ENCODE measurements at regions not wholly inside any gene's neighbourhood (a gene's known extent, or its start where the extent isn't known, plus 50 kb on each side); places are given as distances from the start of the nearest gene placed in this dataset.

DNA sequence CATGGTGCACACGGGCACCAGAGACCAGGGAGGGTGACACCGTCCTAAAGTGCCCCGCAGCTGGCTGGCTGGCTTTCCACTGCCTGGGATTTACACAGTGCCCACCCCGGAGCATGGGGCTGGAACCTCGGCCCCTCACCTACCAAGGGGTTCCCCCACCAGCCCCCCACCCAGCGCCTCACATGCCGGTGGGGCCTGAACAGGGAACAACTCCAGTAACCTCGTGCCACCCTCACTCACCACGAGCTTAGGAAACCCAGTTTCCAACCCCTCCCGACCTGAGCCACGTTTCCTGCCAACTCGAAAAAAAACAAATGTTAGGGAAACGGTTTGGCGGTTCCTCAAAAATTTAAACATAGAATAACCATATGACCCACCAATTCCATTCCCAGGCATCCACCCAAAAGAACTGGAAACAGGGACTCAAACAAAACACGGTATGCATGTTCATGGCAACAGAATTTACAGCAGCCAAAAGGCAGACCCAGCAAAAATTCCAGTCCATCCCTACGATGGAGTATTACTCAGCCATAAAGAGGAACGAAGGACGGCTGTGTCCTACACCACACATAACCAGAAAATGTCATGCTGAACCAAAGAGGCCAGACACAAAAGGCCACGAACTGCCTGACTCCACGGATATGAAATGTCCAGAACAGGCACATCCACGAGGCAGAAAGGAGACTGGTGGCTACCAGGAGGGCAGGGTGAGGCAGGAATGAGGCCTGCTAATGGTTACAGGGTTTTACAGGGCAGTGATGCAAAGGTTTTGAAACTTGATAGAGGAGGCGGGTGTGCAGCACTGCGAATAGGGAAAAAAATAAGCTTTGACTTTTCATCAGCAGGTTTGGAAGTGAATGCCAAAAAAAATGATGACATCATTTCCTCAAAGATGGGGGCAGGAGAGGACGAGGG lies 68.9 kb downstream of the NCOR2 start:
- TF ChIP-seq, protein P1, sequence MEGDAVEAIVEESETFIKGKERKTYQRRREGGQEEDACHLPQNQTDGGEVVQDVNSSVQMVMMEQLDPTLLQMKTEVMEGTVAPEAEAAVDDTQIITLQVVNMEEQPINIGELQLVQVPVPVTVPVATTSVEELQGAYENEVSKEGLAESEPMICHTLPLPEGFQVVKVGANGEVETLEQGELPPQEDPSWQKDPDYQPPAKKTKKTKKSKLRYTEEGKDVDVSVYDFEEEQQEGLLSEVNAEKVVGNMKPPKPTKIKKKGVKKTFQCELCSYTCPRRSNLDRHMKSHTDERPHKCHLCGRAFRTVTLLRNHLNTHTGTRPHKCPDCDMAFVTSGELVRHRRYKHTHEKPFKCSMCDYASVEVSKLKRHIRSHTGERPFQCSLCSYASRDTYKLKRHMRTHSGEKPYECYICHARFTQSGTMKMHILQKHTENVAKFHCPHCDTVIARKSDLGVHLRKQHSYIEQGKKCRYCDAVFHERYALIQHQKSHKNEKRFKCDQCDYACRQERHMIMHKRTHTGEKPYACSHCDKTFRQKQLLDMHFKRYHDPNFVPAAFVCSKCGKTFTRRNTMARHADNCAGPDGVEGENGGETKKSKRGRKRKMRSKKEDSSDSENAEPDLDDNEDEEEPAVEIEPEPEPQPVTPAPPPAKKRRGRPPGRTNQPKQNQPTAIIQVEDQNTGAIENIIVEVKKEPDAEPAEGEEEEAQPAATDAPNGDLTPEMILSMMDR (IDR thresholded peaks at IDR 0.05): no peak
- TF ChIP-seq ATF3 (CRISPR knock-in tag; conservative IDR thresholded peaks at IDR 0.05): no peak

Data from WTC11 (cell line).